ENCODE measurements at regions not wholly inside any gene's neighbourhood (a gene's known extent, or its start where the extent isn't known, plus 50 kb on each side); places are given as distances from the start of the nearest gene placed in this dataset.
"Not testable (repeated sequence)": the region's sequence is repeated elsewhere in the genome, so short reads cannot be mapped to it uniquely, and the experiment has no call there.

DNA sequence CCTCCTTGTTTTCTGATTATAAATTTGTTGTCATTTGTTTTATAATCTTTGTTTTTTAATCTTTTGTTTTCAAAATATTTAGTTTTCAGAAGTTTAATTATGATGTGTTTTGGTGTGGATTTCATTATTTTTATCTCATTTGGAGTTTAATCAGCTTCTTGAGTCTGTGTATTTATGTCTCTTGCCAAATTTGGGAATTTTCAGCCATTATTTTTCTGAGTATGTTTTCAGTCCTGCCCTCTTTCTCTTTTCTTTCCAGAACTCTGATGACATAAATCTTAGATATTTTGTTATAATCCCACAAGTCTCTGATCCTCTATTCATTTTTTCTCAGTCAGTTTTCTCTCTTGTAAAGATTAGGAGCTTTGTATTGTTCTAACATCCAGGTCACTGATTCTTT, 89.8 kb downstream of the RHOU start:
- no peak for DNase-seq

GRCh38 chr1:228825840-228826484, 90.7 kb downstream of the RHOU start:
- no peak for DNase-seq

GRCh38 chr1:228827019-228827418, 91.7 kb downstream of the RHOU start:
- no peak for DNase-seq

DNA sequence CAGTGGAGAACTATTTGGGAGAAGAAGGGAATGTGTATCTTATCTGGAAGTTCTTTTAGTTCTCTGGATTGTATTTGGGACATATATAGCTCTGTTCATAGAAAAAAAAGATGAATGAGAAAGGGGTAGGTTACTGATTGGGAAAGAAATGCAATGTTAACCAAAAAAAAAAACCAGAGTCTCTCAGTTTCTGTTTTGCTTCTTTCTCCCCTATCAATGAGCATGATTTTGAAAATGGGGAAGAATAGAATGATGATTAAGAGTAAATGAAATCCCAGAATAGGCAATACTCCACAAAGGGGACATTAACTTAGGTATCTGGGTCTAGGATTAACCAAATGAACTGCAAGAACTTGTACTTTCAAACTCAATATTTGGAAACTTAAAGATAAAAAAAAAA, 92.9 kb downstream of the RHOU start:
- no peak for DNase-seq

DNA sequence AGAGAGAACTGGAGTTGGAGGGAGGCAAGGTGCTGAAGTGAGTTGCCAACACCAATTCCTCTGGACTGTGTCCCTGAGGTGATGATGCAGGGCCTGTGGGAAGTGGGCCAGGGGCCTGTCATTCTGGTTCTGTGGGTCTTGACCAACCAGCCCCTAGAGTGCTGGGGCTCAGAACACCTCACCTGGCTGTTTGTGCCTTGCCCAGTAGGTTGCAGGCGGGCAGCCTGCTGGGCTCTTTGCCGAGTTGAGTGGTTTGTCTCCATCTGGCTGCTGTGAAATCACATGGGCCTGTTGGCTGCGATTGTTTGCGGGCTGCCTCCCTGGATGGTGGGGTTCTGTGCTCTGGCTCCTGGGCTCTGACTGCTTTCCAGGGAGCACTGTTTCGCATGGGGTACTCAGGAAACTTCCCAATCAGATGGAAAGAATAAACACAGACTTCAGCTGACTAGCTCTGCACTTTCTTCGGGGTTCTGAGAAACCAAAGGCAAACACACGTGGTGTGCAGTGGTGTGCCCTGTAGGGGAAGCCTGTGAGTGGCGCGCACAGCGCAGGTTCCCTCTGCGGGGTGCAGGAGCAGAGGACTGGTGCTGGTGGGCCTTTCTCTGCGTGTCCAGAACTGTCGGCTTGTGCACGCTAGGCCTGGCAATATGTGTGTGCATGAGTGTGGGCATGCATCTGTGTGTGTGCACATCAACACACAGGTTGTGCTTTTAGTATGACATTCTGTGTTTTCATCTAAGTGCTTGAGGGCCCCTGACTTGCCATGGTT, 95.1 kb downstream of the RHOU start:
- DNase-seq, result no peak

GRCh38 chr1:228830954-228831481, 95.7 kb downstream of the RHOU start:
- no peak for DNase-seq

DNA sequence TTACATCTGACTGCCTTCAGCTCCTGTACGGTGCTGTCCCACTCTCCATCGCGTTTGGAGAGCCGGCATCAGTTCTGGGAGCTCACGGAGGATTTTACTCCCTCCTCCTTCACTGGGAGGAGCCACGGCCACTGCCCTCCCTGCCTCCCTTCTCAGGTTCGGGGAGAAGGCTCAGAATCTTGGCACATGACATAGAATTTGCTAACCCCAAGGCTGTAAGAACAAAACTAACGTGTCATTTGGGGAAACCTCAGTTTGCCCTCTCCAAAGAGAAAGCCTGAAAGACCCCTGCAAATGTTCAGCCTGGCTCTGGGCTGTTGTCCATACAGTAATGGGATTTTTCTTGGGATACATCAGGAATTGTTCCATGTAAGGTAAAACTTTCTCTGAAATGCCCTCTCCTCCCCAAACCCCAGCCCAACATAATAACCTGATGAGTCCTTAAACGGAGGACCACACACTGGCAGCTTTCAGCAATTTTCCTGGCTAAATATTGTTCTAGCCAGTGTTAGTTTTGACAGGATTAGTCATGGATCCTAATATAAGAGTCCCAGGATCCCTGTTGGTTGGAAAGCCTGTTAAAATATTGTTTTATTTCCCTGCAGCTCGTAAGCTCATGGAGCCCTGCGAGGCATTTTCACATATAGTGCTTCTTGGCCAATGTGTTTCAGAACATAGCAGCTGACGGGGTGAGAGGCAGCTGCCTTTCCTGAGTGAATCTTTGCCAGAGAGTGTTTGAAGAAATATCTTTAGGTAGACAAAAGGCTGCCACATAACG, 98.8 kb downstream of the RHOU start:
- DNase-seq, result no peak

GRCh38 chr1:228835456-228835855, 100.2 kb downstream of the RHOU start:
- DNase-seq, result no peak

GRCh38 chr1:228835911-228836310, 100.6 kb downstream of the RHOU start:
- no peak for DNase-seq

GRCh38 chr1:228836427-228836826, 101.1 kb downstream of the RHOU start:
- DNase-seq, result no peak

DNA sequence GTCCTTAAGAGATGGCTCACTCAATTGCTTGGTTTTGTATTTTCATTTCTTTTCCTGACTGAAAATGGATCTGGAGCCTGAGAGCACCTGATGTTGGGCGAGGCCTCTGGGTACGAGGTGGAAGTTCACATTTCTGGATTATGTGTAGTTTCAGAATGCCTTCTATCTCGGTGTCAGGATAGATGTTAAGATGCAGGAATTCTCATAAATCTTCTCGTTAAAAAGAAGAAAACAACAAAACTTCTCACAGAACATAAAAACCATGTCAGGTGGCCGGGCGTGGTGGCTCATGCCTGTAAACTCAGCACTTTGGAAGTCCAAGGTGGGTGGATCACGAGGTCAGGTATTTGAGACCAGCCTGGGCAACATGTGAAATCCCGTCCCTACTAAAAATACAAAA, 101.8 kb downstream of the RHOU start:
- no peak for DNase-seq

- DNase-seq, result no peak
Observed at GRCh38 chr1:228837817-228838716, 102.8 kb downstream of the RHOU start.

DNA sequence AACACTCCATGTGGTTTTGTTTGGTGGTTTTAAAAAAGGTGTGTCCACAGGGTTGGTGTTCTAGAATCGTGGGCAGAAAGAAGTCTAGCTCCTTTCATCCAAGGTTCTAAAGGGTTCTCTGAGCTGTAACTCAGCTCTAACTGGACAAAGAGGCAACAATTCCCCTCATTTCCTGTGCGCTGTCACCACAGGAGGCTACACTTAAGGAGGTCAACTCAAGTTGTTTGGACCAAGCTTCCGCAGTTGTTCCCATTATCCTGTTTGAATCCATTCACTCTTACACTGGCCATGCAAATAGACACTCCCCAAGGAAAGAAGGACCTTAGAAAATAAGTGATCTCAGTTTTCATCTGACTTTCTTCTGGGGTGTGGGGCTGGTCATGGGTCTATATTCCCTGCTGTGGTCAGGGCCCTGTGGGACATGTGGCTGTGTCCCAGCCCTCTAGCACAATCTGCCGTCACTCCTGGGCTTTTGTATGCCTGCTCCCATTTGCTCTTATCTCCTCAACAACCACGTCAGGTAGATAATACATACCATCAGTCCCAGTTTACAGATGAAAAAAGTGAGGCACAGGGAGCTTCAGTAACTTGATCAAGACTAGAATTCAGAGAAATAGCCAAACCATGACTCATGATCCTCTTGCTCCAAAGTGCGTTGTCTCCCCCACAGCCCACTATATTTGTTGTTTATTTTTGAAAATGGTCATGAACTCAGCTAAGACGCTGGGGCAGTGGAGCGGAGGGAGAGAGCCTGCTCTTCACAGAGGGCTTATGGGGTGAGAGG, 103.6 kb downstream of the RHOU start:
- DNase-seq, result no peak

DNA sequence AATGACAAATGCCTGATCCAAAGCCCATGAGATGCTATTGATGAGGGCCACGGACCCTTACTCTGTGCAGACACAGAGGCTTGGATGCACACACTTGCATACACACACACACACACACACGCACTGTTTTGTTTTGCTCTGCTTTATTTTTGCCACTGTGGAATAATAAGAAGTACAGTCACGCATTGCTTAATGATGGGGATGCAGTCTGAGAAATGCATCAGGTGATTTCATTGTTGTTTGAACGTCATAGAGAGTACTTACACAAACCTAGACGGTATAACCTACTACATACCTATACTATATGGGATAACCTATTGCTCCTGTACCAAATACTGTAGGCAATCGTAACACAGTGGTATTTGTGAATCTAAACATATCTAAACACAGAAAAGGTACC, 104.4 kb downstream of the RHOU start:
- no peak for DNase-seq

DNA sequence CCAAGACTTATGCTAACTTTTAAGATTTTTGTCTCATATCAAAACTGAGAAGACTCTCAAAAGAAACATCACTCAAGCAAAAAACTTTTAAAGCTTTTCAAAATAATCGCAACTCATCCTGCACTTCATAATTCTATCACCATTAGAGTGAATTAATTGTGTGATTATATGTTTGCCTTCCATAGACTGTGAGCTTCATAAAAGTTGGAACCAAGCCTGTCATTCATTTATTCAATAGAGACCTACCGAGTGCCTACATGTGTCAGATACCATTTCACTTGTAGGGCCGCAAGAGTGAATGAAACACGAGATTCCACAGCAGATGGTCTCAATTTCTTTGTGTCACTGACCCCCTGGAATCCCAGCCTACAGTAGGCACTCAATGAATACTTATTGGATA, 106.4 kb downstream of the RHOU start:
- DNase-seq, result no peak

DNA sequence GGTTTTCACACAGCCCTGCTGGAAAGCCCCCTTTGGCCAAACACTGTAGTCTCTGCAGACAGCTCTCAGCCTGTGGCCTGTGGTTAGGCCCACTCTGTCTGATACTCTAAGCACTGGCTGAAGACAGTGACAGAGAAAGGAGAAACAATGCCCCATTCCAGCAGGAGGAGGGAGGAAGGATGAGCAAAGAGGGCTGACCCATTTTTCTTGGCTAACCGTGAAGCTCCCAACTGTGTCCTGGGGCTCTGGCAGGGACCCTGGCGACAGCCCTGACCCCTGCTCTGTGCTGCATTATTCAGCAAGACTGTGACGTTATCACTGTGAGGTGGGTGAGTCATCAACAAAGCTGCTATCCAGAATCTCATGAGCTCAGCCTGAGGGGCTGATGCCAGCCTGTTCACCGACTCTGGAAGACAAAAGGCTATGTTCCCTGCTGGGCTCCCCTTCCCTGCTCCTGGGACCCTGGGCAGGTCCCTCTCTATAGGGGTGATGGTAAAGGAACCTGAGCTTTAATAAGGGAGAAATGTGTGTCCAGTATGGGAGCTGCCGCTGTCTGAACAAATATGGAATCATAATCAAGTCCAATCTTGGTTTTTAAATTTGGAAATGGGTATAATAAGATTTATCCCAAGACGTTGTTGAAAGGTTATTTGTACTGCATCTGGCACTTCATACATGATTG, 107.0 kb downstream of the RHOU start:
- no peak for DNase-seq

DNA sequence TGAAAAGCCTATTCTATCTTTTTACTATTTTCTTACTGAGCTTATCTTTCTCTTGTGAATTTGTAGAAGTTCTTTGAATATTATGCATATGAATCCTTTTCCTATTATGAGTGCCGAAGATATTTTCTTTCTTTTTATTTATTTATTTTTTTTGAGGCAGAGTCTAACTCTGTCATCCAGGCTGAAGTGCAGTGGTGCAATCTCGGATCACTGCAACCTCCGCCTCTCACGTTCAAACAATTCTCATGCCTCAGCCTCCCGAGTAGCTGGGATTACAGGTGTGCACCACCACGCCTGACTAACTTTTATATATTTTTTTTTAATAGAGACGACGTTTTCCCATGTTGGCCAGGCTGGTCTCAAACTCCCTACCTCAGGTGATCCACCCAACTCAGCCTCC, 109.8 kb downstream of the RHOU start:
- no peak for DNase-seq

DNA sequence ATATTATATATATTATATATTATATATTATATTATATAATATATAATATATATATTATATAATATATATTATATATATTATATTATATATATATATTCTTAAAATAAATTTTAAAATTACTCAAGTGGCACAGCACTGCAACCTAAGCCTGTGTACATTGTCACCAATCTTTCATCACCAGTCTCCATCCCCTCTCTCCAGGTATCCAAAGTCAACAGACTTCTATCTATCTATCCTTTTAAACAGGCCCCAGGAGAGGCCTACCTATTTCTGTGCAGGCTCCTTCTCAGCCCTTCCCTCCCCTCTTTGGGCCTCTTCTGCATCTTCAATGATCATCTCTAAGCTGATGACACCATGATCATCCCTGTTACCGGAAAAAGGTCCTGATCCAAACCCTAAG, 111.7 kb downstream of the RHOU start:
- no peak for DNase-seq

- DNase-seq, result not testable (repeated sequence)
Observed at GRCh38 chr1:228847451-228847850, 112.2 kb downstream of the RHOU start.

GRCh38 chr1:228848406-228848805, 113.1 kb downstream of the RHOU start:
- no peak for DNase-seq

- no peak for DNase-seq
Observed at GRCh38 chr1:228849011-228849541, 113.8 kb downstream of the RHOU start.

Data from stimulated activated CD4-positive, alpha-beta T cell treated with anti-CD3 and anti-CD28 coated beads, Interleukin-15, amount 100 ng/mL, for 24 hours (primary cell).